ENCODE measurements at regions not wholly inside any gene's neighbourhood (a gene's known extent, or its start where the extent isn't known, plus 50 kb on each side); places are given as distances from the start of the nearest gene placed in this dataset.
"Not testable (repeated sequence)": the region's sequence is repeated elsewhere in the genome, so short reads cannot be mapped to it uniquely, and the experiment has no call there.

GRCh38 chr6:115843945-115844344 lies 216.7 kb downstream of the FRK start:
- no peak overlapping the region for H3K4me3 ChIP-seq (ENCODE audit: low read length)
- no peak for DNase-seq (ENCODE audit: low read depth)
- no peak for TF ChIP-seq CTCF (IDR thresholded peaks at IDR 0.05; ENCODE audit: insufficient read depth, low read depth, low read length, missing control alignments)

GRCh38 chr6:115842338-115842737 lies 218.4 kb downstream of the FRK start:
- no peak for DNase-seq (ENCODE audit: low read depth)
- no peak overlapping the region for H3K4me3 ChIP-seq (ENCODE audit: low read length)
- no peak for TF ChIP-seq CTCF (IDR thresholded peaks at IDR 0.05; ENCODE audit: insufficient read depth, low read depth, low read length, missing control alignments)

- no peak overlapping the region for H3K4me3 ChIP-seq (ENCODE audit: low read length)
- TF ChIP-seq CTCF (IDR thresholded peaks at IDR 0.05; ENCODE audit: insufficient read depth, low read depth, low read length, missing control alignments): no peak
- no peak for DNase-seq (ENCODE audit: low read depth)
Measured at GRCh38 chr6:115839583-115840181, 221.0 kb downstream of the FRK start.

- peak; percentile 54 for DNase-seq (ENCODE audit: low read depth)
- peak; percentile 55 for TF ChIP-seq CTCF (IDR thresholded peaks at IDR 0.05; ENCODE audit: insufficient read depth, low read depth, low read length, missing control alignments)
- H3K4me3 ChIP-seq (ENCODE audit: low read length): no peak overlapping the region
Measured at GRCh38 chr6:115838763-115839401, 221.8 kb downstream of the FRK start.

GRCh38 chr6:115838216-115838615 lies 222.5 kb downstream of the FRK start:
- no peak for DNase-seq (ENCODE audit: low read depth)
- H3K4me3 ChIP-seq (ENCODE audit: low read length): no peak overlapping the region
- no peak for TF ChIP-seq CTCF (IDR thresholded peaks at IDR 0.05; ENCODE audit: insufficient read depth, low read depth, low read length, missing control alignments)

GRCh38 chr6:115836374-115836773 lies 224.3 kb downstream of the FRK start:
- not testable (repeated sequence) for H3K4me3 ChIP-seq (ENCODE audit: low read length); DNase-seq (ENCODE audit: low read depth)

- DNase-seq (ENCODE audit: low read depth): no peak
- no peak overlapping the region for H3K4me3 ChIP-seq (ENCODE audit: low read length)
- TF ChIP-seq CTCF (IDR thresholded peaks at IDR 0.05; ENCODE audit: insufficient read depth, low read depth, low read length, missing control alignments): no peak
Measured at GRCh38 chr6:115835314-115835713, 225.4 kb downstream of the FRK start.

GRCh38 chr6:115834542-115834941 lies 226.1 kb downstream of the FRK start:
- H3K4me3 ChIP-seq (ENCODE audit: low read length); DNase-seq (ENCODE audit: low read depth): not testable (repeated sequence)
